Endothelial cell of umbilical vein (primary cell): ENCODE measurements at regions not wholly inside any gene's neighbourhood (a gene's known extent, or its start where the extent isn't known, plus 50 kb on each side); places are given as distances from the start of the nearest gene placed in this dataset.

Source experiments
- BruUV-seq: library from RNA; stranded (reverse); fragments of 400-500 nt; replicated peaks from 2 replicates; lab custom pipeline; 2021; lab: Mats Ljungman, UMichigan
- CTCF ChIA-PET: fragments of 300-600, 350-600 bp; sonication (Branson Sonifier 250); formaldehyde crosslinking; loops from one replicate; lab custom pipeline; 2021; ENCODE audit warnings: antibody characterized with exemption, inconsistent platforms; lab: Charles Lee
- POLR2A ChIA-PET: fragments of 300-600, 350-600 bp; sonication (Branson Sonifier 250); formaldehyde crosslinking; loops from one replicate; lab custom pipeline; 2021; ENCODE audit warnings: antibody characterized with exemption, inconsistent platforms; lab: Charles Lee
- DNase-seq: peaks from one replicate; pipeline ENCODE4 v3.0.0-alpha.2; 2011; ENCODE audit warnings: low read depth, low spot score
- FAIRE-seq: peaks from 2 replicates; lab custom pipeline; 2011; peaks lifted over from hg19 to GRCh38; lab: Jason Lieb, UNC
- H2AFZ ChIP-seq: 2 replicates; pipeline ENCODE4 v1.6.0; 2012; ENCODE audit warnings: low read depth, low read length, control low read depth, inconsistent platforms
- H3K27ac ChIP-seq: 2 replicates; pipeline ENCODE4 v1.5.1; 2011; ENCODE audit warnings: low read depth, mild to moderate bottlenecking, control low read depth, low read length, moderate library complexity; ENCODE audit not compliant: insufficient read depth
- H3K27me3 ChIP-seq, 2 experiments: 2 replicates each; pipeline versions ENCODE4 v1.6.0 to v1.6.1; 2011; ENCODE audit warnings: low read length in 2 of 2, mixed read lengths in 1 of 2; ENCODE audit not compliant: control insufficient read depth in 2 of 2, insufficient read depth in 2 of 2
- H3K36me3 ChIP-seq, 2 experiments: 2 replicates in 1 of 2; 3 replicates in 1 of 2; pipeline ENCODE4 v1.5.1; 2011; ENCODE audit warnings: low read length in 2 of 2, mild to moderate bottlenecking in 1 of 2, moderate library complexity in 1 of 2; ENCODE audit not compliant: control insufficient read depth in 2 of 2, insufficient read depth in 2 of 2; ENCODE audit errors: extremely low read depth in 1 of 2
- H3K4me1 ChIP-seq: 3 replicates; pipeline ENCODE4 v1.5.1; 2011; ENCODE audit warnings: mild to moderate bottlenecking, low read length; ENCODE audit not compliant: control insufficient read depth, insufficient read depth; ENCODE audit errors: extremely low read depth
- H3K4me2 ChIP-seq: 2 replicates; pipeline ENCODE4 v1.6.1; 2011; ENCODE audit warnings: low read length, control low read depth, mixed read lengths; ENCODE audit not compliant: insufficient read depth
- H3K4me3 ChIP-seq, 3 experiments: fragments of 200-600 bp in 1 of 3; sonication (generic), shearing (Covaris generic) in 1 of 3; replicated peaks in 1 of 3; 2 replicates each; pipeline ENCODE4 v1.5.1; 2011 to 2016; ENCODE audit warnings: control low read depth in 3 of 3, low read length in 3 of 3, mild to moderate bottlenecking in 2 of 3, inconsistent platforms in 1 of 3, low read depth in 1 of 3, moderate library complexity in 1 of 3; ENCODE audit not compliant: insufficient read depth in 1 of 3
- H3K79me2 ChIP-seq: 2 replicates; pipeline ENCODE4 v1.6.0; 2012; ENCODE audit warnings: low read length, inconsistent platforms; ENCODE audit not compliant: control insufficient read depth, insufficient read depth
- H3K9ac ChIP-seq: replicated peaks from 2 replicates; pipeline ENCODE3; 2011; ENCODE audit warnings: low read length, control low read depth; ENCODE audit not compliant: insufficient read depth; ENCODE audit errors: extremely low read depth
- H3K9me1 ChIP-seq: replicated peaks from 3 replicates; pipeline ENCODE4 v1.6.0; 2011; ENCODE audit warnings: mild to moderate bottlenecking, low read length; ENCODE audit not compliant: control insufficient read depth, insufficient read depth; ENCODE audit errors: extremely low read depth
- H3K9me3 ChIP-seq: replicated peaks from 2 replicates; pipeline ENCODE4 v1.5.1; 2012; ENCODE audit warnings: low read length, inconsistent platforms; ENCODE audit not compliant: control insufficient read depth, insufficient read depth
- H4K20me1 ChIP-seq: replicated peaks from 2 replicates; pipeline ENCODE3; 2011; ENCODE audit warnings: mild to moderate bottlenecking, low read length; ENCODE audit not compliant: control insufficient read depth, insufficient read depth; ENCODE audit errors: extremely low read depth
- EZH2 ChIP-seq: IDR thresholded peaks from 2 replicates; pipeline ENCODE4 v1.6.1; 2012; ENCODE audit warnings: borderline replicate concordance, low read depth, mild to moderate bottlenecking, moderate library complexity, low read length, inconsistent platforms; ENCODE audit not compliant: severe bottlenecking
- FOS ChIP-seq: IDR thresholded peaks from 2 replicates; pipeline ENCODE4 v1.6.1; 2011; ENCODE audit warnings: mild to moderate bottlenecking, low read length, moderate library complexity, borderline replicate concordance; ENCODE audit not compliant: insufficient read depth
- GATA2 ChIP-seq: IDR thresholded peaks from 2 replicates; pipeline ENCODE4 v1.7.0; 2011; ENCODE audit warnings: low read depth, mild to moderate bottlenecking, moderate library complexity, mixed read lengths, low read length; ENCODE audit not compliant: insufficient read length, insufficient read depth
- JUN ChIP-seq: IDR thresholded peaks from 2 replicates; pipeline ENCODE4 v1.6.1; 2011; ENCODE audit warnings: borderline replicate concordance, low read depth; ENCODE audit not compliant: insufficient read length, insufficient read depth
- MYC ChIP-seq: IDR thresholded peaks from one replicate; pipeline ENCODE4 v1.6.1; 2011; ENCODE audit warnings: mild to moderate bottlenecking, low read depth, low read length
- POLR2A ChIP-seq: IDR thresholded peaks from 2 replicates; pipeline ENCODE4 v1.6.1; 2012; ENCODE audit warnings: low read depth, mild to moderate bottlenecking, control low read depth, low read length
- POLR2AphosphoS5 ChIP-seq: IDR thresholded peaks from 2 replicates; pipeline ENCODE4 v1.6.1; 2012; ENCODE audit warnings: low read depth, mild to moderate bottlenecking, control low read depth, low read length, moderate library complexity; ENCODE audit not compliant: insufficient read depth
- dilution Hi-C: fragments of 300-500 bp; cut with MboI; formaldehyde crosslinking; loops from one replicate; pipeline ENCODE4 v1.15.0; 2019; ENCODE audit warnings: low sequenced_read_pairs; ENCODE audit not compliant: extremely low pct_ligation_motif_present
- intact Hi-C: fragments of 100-400 bp; cut with micrococcal nuclease; formaldehyde crosslinking; loops from one replicate; pipeline ENCODE4 v1.10.0; 2022
- TF ChIP-seq, protein P1 (sequence below): IDR thresholded peaks from 2 replicates; pipeline ENCODE4 v1.6.1; 2011; ENCODE audit not compliant: insufficient read depth, insufficient read length
- TF ChIP-seq, protein P2 (sequence below), 2 donors: IDR thresholded peaks; 1 replicate in 1 of 2; 2 replicates in 1 of 2; pipeline ENCODE4 v1.5.1; 2011; ENCODE audit warnings: low read length in 2 of 2, mild to moderate bottlenecking in 2 of 2, moderate library complexity in 2 of 2, control low read depth in 1 of 2, inconsistent platforms in 1 of 2, low read depth in 1 of 2; ENCODE audit not compliant: insufficient read depth in 1 of 2; ENCODE audit errors: extremely low read depth in 1 of 2

DNA sequence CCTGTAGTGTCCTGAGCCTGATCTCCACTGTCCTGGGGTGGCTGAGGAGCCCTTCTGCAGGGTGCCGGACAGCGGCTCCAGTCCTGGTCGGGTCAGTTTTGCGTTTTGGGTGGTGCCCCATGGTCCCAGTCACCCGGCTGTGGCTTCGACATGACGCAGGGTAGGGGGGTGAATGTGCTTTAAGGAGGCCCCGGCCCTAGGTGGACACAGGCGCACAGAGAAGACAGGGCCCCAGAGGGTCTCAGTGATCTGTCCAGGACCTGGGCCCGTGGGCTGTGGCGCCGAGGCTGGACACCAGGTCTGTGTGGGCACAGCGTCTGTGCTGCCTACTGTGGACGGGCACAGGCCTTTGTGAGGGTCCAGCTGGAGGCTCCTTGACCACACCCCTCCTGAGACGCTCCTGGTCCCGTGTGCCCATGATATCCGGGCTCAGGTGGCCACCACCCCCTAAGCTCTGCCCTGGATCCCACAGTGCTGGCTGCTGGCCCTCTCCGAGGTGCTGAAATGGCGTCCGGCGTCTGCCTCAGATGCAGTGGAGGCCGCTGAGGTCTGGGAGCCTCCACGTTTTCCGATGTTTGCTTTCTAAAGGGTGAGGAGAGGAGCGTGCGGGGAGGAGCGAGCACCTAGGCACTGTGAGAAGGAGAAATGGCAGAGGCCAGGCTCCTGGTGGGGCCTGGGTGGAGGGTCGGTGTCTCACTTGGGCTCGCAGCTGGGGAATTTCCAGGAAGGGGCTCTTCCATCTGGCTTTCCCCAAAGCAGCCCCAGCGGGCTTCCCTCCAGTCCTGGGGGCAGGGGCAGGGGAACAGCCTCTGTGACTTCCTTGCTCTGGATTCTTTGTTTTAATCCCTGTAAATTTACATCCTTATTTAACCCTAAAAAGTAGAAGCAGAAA is 56.1 kb upstream of the ACSF3 start:
- intact Hi-C loops = no loop called here
- FAIRE-seq (peak; percentile 38), DNase-seq (peak; percentile 24)
- Histone ChIP-seq H3K9me1 (no peaks in the 10 kb centered on the region), H4K20me1 (no peaks in the 10 kb centered on the region), H3K79me2 (no peaks in the 10 kb centered on the region), H3K36me3 (no peaks in the 10 kb centered on the region), H3K9me3 (no peaks in the 10 kb centered on the region), H2AFZ (no peak overlapping the region), H3K4me3 (no peak overlapping the region), H3K4me2 (no peak overlapping the region), H3K4me1 (no peaks in the 10 kb centered on the region), H3K9ac (no peak overlapping the region), H3K27me3 (no peaks in the 10 kb centered on the region), H3K27ac (no peak overlapping the region)
- BruUV-seq = no TSS peak
- CTCF ChIA-PET = no interaction called here
- dilution Hi-C loops = no loop called here
- POLR2A ChIA-PET = no interaction called here
- TF ChIP-seq MYC = no peak
- no peak for TF ChIP-seq POLR2A
- TF ChIP-seq, protein P1, sequence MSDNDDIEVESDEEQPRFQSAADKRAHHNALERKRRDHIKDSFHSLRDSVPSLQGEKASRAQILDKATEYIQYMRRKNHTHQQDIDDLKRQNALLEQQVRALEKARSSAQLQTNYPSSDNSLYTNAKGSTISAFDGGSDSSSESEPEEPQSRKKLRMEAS = no peak
- TF ChIP-seq EZH2 = no peak
- TF ChIP-seq POLR2AphosphoS5 = no peak
- TF ChIP-seq, protein P2, sequence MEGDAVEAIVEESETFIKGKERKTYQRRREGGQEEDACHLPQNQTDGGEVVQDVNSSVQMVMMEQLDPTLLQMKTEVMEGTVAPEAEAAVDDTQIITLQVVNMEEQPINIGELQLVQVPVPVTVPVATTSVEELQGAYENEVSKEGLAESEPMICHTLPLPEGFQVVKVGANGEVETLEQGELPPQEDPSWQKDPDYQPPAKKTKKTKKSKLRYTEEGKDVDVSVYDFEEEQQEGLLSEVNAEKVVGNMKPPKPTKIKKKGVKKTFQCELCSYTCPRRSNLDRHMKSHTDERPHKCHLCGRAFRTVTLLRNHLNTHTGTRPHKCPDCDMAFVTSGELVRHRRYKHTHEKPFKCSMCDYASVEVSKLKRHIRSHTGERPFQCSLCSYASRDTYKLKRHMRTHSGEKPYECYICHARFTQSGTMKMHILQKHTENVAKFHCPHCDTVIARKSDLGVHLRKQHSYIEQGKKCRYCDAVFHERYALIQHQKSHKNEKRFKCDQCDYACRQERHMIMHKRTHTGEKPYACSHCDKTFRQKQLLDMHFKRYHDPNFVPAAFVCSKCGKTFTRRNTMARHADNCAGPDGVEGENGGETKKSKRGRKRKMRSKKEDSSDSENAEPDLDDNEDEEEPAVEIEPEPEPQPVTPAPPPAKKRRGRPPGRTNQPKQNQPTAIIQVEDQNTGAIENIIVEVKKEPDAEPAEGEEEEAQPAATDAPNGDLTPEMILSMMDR (IDR thresholded peaks at IDR 0.05; ENCODE audit: extremely low read depth in 1 of 2, insufficient read depth in 1 of 2, low read depth in 1 of 2, low read length in 2 of 2) = no peak
- TF ChIP-seq GATA2 = no peak
- TF ChIP-seq JUN = no peak
- no peak for TF ChIP-seq FOS
